Upper lobe of right lung (tissue), 1 donor: ENCODE measurements at regions not wholly inside any gene's neighbourhood (a gene's known extent, or its start where the extent isn't known, plus 50 kb on each side); places are given as distances from the start of the nearest gene placed in this dataset.

Source experiments
- ATAC-seq: fragments of 200-7000 bp; cut with Tn5 transposase; one replicate; pipeline ENCODE4 v1.9.1; 2020; ENCODE audit warnings: mild to moderate bottlenecking, moderate library complexity
- DNase-seq: peaks from one replicate; pipeline ENCODE4 v3.0.0-alpha.2; 2020
- H3K27ac ChIP-seq: fragments of 200-600 bp; one replicate; pipeline ENCODE4 v1.8.0; 2022
- H3K27me3 ChIP-seq: fragments of 200-600 bp; one replicate; pipeline ENCODE4 v1.8.0; 2022; ENCODE audit warnings: mild to moderate bottlenecking
- H3K36me3 ChIP-seq: fragments of 200-600 bp; one replicate; pipeline ENCODE4 v1.8.0; 2022
- H3K4me1 ChIP-seq: fragments of 200-600 bp; one replicate; pipeline ENCODE4 v1.8.0; 2022
- H3K4me3 ChIP-seq: fragments of 200-600 bp; one replicate; pipeline ENCODE4 v1.8.0; 2022; ENCODE audit warnings: mild to moderate bottlenecking
- H3K9me3 ChIP-seq: fragments of 200-600 bp; one replicate; pipeline ENCODE4 v1.8.0; 2022
- intact Hi-C: fragments of 100-400 bp; cut with DNase I; formaldehyde crosslinking; loops from one replicate; pipeline ENCODE4 v1.11.0; 2022
- TF ChIP-seq, protein P1 (sequence below): fragments of 200-600 bp; IDR thresholded peaks from one replicate; pipeline ENCODE4 v1.8.0; 2022; ENCODE audit warnings: antibody characterized with exemption
- donor health status: DM: no; HTN: yes; CAD: no; lungs with severe emphysema.

DNA sequence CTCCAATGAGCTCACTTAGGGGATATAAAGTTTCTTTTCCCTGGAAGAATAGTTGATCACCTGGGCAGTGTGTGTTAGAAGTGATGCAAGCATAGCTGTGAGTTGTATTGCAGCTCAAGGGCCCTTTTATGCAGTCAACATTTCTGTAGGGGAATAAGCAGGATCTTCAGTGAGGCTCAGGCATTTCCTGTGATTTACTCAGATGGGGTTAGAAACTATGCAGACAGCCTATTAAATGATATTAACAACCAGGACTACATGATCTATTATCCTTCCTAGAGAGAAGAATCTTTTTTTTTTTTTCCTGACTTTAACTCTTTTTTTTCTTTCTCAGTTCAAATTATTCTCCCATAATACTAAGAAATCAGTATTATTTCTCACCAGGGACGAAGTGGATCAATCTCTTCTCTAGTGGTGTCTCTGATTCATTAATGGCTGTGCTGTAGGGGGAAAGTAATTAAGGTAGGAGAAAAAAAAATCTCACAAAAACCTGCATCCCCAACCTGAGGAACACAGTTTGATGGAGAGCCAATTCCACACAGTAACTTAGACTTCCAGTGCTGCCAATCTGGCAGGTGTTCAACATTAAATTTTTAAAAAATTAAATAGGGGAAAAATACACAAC lies 126.4 kb upstream of the SLC10A2 start:
- no peak for ATAC-seq
- Histone ChIP-seq H3K9me3 (no peaks in the 10 kb centered on the region), H3K4me1 (no peaks in the 10 kb centered on the region), H3K27me3 (no peaks in the 10 kb centered on the region), H3K27ac (no peak overlapping the region), H3K4me3 (no peak overlapping the region), H3K36me3 (no peaks in the 10 kb centered on the region)
- TF ChIP-seq, protein P1, sequence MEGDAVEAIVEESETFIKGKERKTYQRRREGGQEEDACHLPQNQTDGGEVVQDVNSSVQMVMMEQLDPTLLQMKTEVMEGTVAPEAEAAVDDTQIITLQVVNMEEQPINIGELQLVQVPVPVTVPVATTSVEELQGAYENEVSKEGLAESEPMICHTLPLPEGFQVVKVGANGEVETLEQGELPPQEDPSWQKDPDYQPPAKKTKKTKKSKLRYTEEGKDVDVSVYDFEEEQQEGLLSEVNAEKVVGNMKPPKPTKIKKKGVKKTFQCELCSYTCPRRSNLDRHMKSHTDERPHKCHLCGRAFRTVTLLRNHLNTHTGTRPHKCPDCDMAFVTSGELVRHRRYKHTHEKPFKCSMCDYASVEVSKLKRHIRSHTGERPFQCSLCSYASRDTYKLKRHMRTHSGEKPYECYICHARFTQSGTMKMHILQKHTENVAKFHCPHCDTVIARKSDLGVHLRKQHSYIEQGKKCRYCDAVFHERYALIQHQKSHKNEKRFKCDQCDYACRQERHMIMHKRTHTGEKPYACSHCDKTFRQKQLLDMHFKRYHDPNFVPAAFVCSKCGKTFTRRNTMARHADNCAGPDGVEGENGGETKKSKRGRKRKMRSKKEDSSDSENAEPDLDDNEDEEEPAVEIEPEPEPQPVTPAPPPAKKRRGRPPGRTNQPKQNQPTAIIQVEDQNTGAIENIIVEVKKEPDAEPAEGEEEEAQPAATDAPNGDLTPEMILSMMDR: no peak
- no peak for DNase-seq
- intact Hi-C loops: no loop called here

DNA sequence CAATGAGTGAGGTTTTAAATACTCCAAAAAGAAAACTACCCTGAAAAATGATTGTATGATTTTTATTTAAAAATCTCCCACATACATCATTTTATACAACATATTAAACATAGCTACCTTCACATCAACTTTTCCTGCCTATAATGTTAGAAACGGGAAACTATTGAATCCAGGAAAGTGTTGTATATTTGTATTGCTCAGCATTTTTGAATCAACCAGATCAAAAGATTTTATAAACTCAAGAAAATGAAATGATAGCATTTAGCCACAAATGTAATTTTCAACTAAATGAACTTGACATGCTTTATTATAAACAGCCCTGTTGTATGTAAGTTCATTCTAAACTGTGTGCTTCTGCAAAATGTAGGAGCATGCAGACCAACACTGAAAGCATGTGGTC lies 124.6 kb upstream of the SLC10A2 start:
- H3K4me1 ChIP-seq: no peaks in the 10 kb centered on the region
- no peaks in the 10 kb centered on the region for H3K27me3 ChIP-seq
- H3K4me3 ChIP-seq: no peak overlapping the region
- no peaks in the 10 kb centered on the region for H3K9me3 ChIP-seq
- H3K36me3 ChIP-seq: no peaks in the 10 kb centered on the region
- ATAC-seq: no peak
- intact Hi-C loops: no loop called here
- TF ChIP-seq, protein P1: no peak
- no peak overlapping the region for H3K27ac ChIP-seq
- no peak for DNase-seq

DNA sequence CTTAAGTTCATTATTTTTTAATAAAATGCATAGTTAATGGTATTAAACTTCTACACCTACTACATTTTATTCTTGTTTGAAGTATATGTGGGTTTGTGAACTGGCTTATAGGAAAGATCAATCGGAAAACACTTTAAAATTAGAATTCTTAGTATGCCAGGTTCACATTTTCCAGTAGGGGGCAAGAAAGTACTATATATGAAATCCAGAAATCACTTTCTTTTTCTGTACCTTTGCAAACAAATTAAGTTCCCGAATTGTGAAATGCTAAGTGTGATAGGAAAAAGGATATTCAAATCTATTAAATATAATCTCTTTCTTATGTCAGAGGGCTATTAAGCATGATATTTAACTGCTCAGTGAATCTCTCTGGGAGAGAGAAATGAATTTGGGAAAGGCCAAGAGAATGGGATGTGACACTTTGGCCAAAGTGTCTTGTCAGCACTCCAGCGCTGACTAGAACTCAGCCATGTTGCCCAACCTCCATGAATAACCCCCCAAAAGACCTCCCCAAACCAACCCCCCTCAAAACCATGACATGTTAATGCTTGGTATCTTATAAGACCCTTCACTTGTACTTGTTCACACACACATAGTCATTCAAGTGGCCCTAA lies 122.6 kb upstream of the SLC10A2 start:
- TF ChIP-seq, protein P1: peak; percentile 25
- intact Hi-C loops: no loop called here
- Histone ChIP-seq H3K4me3 (no peak overlapping the region), H3K27ac (no peak overlapping the region), H3K36me3 (no peaks in the 10 kb centered on the region), H3K4me1 (no peaks in the 10 kb centered on the region), H3K9me3 (no peaks in the 10 kb centered on the region), H3K27me3 (no peaks in the 10 kb centered on the region)
- DNase-seq: no peak
- no peak for ATAC-seq

DNA sequence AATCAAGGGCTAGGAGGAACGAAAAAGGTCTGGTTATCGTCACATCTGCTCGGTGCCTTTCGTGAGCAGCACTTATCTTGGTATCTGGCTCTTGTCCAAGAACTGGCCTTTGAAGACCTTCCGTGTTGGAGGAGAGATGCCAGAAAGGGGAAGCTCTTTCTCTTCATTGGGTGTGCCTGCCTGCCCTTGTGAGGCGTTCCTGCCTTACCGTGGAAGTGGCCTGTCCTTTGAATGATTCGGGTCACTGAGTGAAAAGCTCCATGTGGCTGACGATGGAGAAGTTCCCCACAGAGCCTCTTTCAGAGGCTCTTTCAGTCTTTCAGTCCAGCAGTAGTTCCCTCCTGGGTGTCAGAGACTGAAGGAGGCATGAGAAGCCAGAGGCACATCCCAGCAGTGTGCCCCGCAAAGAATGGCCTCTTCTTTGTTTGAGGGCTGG lies 121.5 kb upstream of the SLC10A2 start:
- TF ChIP-seq, protein P1: no peak
- Histone ChIP-seq H3K36me3 (no peaks in the 10 kb centered on the region), H3K27me3 (no peaks in the 10 kb centered on the region), H3K27ac (no peak overlapping the region), H3K4me1 (no peaks in the 10 kb centered on the region), H3K9me3 (no peaks in the 10 kb centered on the region), H3K4me3 (no peak overlapping the region)
- ATAC-seq: no peak
- no peak for DNase-seq
- intact Hi-C loops: no loop called here

DNA sequence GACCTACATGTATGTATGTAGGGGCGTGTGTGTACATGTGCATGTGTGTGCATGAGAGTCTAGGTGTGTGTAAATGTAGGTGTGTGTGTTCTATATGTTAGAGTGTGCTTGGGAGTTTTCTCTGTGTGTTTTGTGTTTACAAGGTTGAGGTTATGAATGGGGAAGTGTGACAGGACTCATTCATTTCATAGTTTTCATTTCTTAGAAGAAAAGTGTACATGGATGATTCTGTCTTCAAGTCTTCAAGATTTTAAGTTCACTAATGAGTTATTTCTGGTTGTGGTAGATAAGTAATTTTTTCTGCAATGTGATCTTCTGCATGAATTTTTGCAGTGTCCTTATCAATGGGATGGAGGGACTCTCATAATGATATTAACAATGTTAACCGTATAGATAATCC lies 118.2 kb upstream of the SLC10A2 start:
- DNase-seq (no peak), ATAC-seq (no peak)
- Histone ChIP-seq H3K36me3 (no peaks in the 10 kb centered on the region), H3K9me3 (no peaks in the 10 kb centered on the region), H3K27ac (no peak overlapping the region), H3K4me1 (no peaks in the 10 kb centered on the region), H3K27me3 (no peaks in the 10 kb centered on the region), H3K4me3 (no peak overlapping the region)
- TF ChIP-seq, protein P1: no peak
- intact Hi-C loops: no loop called here
